ENCODE measurements at regions not wholly inside any gene's neighbourhood (a gene's known extent, or its start where the extent isn't known, plus 50 kb on each side); places are given as distances from the start of the nearest gene placed in this dataset.

- DNase-seq (no peak), ATAC-seq (no peak)
- Mint-ChIP-seq H3K4me3 (no peak overlapping the region), H3K27ac (no peak overlapping the region), H3K36me3 (ENCODE audit: low read depth) (no peaks in the 10 kb centered on the region), H3K9me3 (ENCODE audit: insufficient read depth) (no peaks in the 10 kb centered on the region), H3K27me3 (ENCODE audit: low read depth) (no peaks in the 10 kb centered on the region), H3K4me1 (ENCODE audit: low read depth) (no peaks in the 10 kb centered on the region)
- ChIA-PET POLR2A (no interaction called here), CTCF (no interaction called here)
These were observed 744.1 kb downstream of the STIM2 start for GRCh38 chr4:27604692-27605091.

GRCh38 chr4:27616166-27616565 is 755.5 kb downstream of the STIM2 start:
- POLR2A ChIA-PET = no interaction called here
- no peaks in the 10 kb centered on the region for H3K36me3 Mint-ChIP-seq (ENCODE audit: low read depth)
- ATAC-seq (no peak), DNase-seq (no peak)
- CTCF ChIA-PET = no interaction called here
- H3K27me3 Mint-ChIP-seq (ENCODE audit: low read depth) = no peaks in the 10 kb centered on the region
- no peak overlapping the region for H3K27ac Mint-ChIP-seq
- H3K4me1 Mint-ChIP-seq (ENCODE audit: low read depth) = no peaks in the 10 kb centered on the region
- no peaks in the 10 kb centered on the region for H3K9me3 Mint-ChIP-seq (ENCODE audit: insufficient read depth)
- no peak overlapping the region for H3K4me3 Mint-ChIP-seq

GRCh38 chr4:27619435-27619834 is 758.8 kb downstream of the STIM2 start:
- ChIA-PET CTCF (no interaction called here), POLR2A (no interaction called here)
- Mint-ChIP-seq H3K4me1 (ENCODE audit: low read depth) (no peaks in the 10 kb centered on the region), H3K27me3 (ENCODE audit: low read depth) (no peaks in the 10 kb centered on the region), H3K36me3 (ENCODE audit: low read depth) (no peaks in the 10 kb centered on the region), H3K4me3 (no peak overlapping the region), H3K27ac (no peak overlapping the region), H3K9me3 (ENCODE audit: insufficient read depth) (peaks cover 6% of the 10 kb centered on the region)
- DNase-seq = no peak
- ATAC-seq = no peak

DNA sequence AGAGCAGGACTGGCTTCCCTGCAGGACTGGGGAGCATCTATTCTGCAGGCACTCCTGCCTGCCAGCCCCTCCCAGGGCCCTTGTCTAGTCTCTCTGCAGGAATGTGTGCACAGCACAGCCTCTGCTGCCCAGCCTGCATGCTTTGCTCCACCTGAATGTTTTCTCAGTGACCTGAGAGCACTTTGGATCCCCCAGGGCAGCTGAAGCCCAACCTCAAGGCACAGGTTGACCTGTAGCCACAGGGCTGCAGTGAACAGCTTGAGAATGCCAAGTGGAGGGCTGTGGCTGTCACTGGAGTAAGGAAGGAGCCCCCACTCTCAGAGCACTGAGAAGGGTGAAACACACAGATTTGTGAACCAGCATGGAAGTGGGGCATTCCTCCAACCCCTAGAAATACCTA is 760.2 kb downstream of the STIM2 start:
- Mint-ChIP-seq H3K36me3 (ENCODE audit: low read depth) (no peaks in the 10 kb centered on the region), H3K27me3 (ENCODE audit: low read depth) (no peaks in the 10 kb centered on the region), H3K9me3 (ENCODE audit: insufficient read depth) (peaks cover 6% of the 10 kb centered on the region), H3K4me1 (ENCODE audit: low read depth) (no peaks in the 10 kb centered on the region), H3K27ac (no peak overlapping the region), H3K4me3 (no peak overlapping the region)
- DNase-seq (no peak), ATAC-seq (no peak)
- ChIA-PET POLR2A (no interaction called here), CTCF (no interaction called here)

DNA sequence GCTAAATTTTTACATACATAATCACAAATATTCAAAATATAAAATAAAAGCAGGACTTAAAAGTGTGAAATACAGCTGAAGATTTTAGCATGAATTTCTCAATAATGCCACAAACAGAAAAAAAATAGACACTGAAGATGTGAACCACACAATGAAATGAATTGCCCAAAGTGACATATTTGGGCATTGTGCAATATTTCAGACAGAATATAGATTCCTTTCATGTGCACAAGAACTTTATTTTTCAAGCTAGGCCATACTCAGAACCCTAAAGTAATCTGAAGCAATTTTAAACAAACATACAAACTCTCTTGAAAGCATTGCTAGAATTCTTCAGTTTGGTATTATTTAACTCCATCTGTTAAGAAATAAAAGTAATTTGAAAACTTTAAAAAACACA is 764.1 kb downstream of the STIM2 start:
- Mint-ChIP-seq H3K27me3 (ENCODE audit: low read depth) (no peaks in the 10 kb centered on the region), H3K36me3 (ENCODE audit: low read depth) (no peaks in the 10 kb centered on the region), H3K27ac (no peak overlapping the region), H3K4me3 (no peak overlapping the region), H3K4me1 (ENCODE audit: low read depth) (no peaks in the 10 kb centered on the region), H3K9me3 (ENCODE audit: insufficient read depth) (peaks cover 6% of the 10 kb centered on the region)
- ATAC-seq = no peak
- no peak for DNase-seq
- CTCF ChIA-PET = no interaction called here
- POLR2A ChIA-PET = no interaction called here

DNA sequence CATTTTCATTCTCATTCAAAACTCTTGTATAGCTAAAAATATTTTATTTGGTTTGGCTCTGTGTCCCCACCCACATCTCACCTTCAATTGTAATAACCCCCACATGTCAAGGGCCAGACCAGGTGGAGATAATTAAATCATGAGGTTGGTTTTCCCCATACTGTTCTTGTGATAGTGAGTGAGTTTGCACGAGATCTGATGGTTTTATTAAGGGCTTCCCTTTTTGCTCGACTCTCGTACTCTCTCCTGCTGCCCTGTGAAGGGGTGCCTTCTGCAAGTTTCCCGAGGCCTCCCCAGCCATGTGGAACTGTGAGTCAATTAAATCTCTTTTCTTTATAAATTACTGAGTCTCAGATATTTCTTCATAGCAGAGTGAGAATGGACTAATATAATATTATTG is 768.0 kb downstream of the STIM2 start:
- Mint-ChIP-seq H3K36me3 (ENCODE audit: low read depth) (no peaks in the 10 kb centered on the region), H3K27ac (no peak overlapping the region), H3K4me3 (no peak overlapping the region), H3K4me1 (ENCODE audit: low read depth) (no peaks in the 10 kb centered on the region), H3K9me3 (ENCODE audit: insufficient read depth) (no peaks in the 10 kb centered on the region), H3K27me3 (ENCODE audit: low read depth) (no peaks in the 10 kb centered on the region)
- ATAC-seq (no peak), DNase-seq (no peak)
- POLR2A ChIA-PET = no interaction called here
- CTCF ChIA-PET = no interaction called here

DNA sequence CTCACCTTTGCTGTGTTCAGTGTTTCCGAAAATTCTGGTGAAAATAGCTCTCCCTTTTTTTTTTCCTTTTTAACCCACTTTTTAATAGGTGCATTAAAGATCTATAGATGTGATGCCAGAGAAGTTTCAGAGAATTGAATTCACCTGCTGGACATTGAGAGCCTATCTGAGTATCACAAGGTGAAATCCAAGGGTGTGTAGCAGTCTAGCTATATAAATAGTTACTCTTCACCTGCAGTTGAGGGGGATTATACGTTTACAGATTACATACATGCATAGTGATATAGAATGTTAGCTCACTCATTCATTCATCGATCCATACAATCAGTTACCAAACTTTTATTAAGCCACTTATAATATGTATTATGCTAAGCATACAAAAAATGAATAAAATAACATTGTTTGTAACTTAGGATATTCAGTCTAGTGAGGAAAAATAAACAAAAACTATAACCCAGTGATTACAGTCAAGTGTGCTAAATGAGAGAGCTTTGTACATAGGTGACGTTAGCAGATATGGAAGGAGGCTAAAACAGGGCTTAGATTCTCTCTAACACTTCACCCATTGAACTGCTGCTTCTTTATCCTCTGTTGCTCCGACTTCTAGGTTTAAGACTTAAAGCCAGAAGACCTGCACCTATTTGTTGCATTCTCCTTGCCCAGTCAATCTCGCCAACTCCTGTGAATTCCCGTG is 769.0 kb downstream of the STIM2 start:
- Mint-ChIP-seq H3K27ac (no peak overlapping the region), H3K36me3 (ENCODE audit: low read depth) (no peaks in the 10 kb centered on the region), H3K27me3 (ENCODE audit: low read depth) (no peaks in the 10 kb centered on the region), H3K4me3 (no peak overlapping the region), H3K9me3 (ENCODE audit: insufficient read depth) (no peaks in the 10 kb centered on the region), H3K4me1 (ENCODE audit: low read depth) (no peaks in the 10 kb centered on the region)
- DNase-seq (no peak), ATAC-seq (no peak)
- ChIA-PET POLR2A (no interaction called here), CTCF (no interaction called here)

DNA sequence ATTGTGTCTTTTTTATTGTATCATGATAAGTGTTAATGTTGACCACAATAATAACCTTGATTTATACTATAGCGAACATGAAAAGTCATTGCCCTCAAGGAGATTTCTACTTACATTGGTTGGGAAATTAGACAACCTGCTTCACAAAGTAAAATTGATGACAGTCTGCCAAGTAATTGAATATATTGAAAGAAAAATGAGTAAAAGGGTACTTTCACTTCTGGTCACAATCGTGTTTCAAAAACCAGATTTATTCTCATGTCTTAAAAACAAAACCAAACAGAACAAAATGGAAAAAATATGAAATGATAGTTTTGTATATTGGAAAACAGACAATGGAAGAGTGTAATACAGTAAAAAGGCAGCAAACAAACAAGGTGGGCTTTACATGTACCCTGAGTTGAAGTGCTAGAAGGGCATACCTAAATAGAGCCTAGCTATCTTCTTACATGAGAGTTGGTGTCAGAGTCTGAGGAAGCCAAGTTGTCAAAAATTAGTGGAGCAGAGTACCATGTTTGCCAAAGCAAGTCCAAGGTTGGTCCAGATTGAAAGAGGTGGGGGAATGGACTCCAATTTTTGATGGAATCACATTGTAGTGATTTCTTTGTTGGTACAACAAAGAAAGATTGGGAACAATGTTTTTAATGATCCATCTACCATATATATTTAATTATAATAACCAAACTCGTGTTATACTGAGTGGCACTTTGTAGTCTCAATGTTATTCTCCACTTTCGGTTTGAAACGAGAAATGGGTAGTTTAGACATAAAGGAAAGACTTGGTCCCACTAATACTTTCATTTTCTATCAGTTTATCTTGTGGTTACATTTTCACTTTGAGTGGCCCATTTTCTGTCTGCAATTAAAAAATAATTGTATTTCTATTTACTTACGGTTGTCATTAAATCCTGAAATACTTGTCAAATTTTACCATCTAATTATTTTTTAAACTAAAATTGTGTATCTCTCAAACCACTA is 775.6 kb downstream of the STIM2 start:
- POLR2A ChIA-PET = no interaction called here
- ATAC-seq = no peak

DNA sequence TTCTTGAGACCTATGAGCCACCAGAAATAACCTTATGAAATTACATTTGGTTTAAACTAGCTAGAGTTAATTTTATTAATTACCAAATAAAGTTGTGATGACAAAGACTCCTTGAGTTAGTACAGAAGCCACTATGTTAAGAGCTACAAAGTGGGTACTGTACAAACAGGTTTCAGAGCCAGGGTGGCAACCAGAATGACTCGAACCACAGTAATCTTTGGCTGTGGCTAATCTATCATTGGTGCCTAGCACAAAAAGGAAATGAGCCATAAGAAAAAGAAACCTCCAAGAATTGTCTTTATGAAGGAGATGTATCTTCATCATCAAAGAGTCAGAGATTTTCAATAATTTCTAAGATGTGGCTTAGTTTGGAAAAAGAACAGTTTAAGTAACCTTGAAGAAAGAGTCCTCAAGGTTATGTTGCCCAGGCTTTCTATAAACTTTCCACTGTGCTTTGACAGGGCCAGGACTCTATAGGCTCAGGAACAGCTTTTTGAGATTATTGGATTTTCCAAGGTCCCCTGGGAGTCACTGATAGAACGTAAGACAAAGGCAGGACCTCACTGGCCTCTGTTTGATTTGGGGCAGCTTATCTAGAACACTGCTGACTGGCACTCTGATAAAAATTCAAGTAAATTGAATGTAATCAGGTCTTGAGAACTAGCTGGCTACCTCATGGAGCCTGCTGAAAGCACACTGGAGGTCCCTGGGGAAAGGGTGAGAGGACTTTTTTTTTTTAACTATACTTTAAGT is 777.7 kb downstream of the STIM2 start:
- no peaks in the 10 kb centered on the region for H3K4me1 Mint-ChIP-seq (ENCODE audit: low read depth)
- CTCF ChIA-PET = no interaction called here
- no peak overlapping the region for H3K4me3 Mint-ChIP-seq
- H3K27me3 Mint-ChIP-seq (ENCODE audit: low read depth) = no peaks in the 10 kb centered on the region
- H3K9me3 Mint-ChIP-seq (ENCODE audit: insufficient read depth) = no peaks in the 10 kb centered on the region
- H3K27ac Mint-ChIP-seq = no peak overlapping the region
- DNase-seq (no peak), ATAC-seq (no peak)
- H3K36me3 Mint-ChIP-seq (ENCODE audit: low read depth) = no peaks in the 10 kb centered on the region
- POLR2A ChIA-PET = no interaction called here

More for the DNA sequence above, 775.6 kb downstream of the STIM2 start:
- DNase-seq = no peak
- Mint-ChIP-seq H3K4me3 (no peak overlapping the region), H3K9me3 (ENCODE audit: insufficient read depth) (no peaks in the 10 kb centered on the region), H3K36me3 (ENCODE audit: low read depth) (no peaks in the 10 kb centered on the region), H3K4me1 (ENCODE audit: low read depth) (no peaks in the 10 kb centered on the region), H3K27me3 (ENCODE audit: low read depth) (no peaks in the 10 kb centered on the region), H3K27ac (no peak overlapping the region)
- CTCF ChIA-PET = no interaction called here

DNA sequence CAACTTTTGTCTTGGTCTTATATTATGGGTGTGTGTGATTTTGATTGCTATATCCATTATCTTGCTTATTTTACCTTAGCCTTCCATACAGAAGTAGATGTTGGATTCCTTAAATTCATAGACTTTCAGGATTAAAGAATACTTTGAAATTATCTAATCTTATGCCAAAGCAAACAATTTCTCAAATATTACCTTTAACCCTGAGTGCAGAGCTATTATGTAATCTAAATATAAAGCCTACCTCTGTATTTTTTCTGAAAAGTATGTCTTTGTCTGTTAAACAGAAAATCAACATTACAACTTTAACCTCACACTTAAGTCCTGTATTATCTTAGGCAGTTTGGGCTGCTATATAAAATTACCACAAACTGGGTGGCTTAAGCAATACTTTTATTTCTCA is 782.5 kb downstream of the STIM2 start:
- no peak overlapping the region for H3K4me3 Mint-ChIP-seq
- H3K9me3 Mint-ChIP-seq (ENCODE audit: insufficient read depth) = no peaks in the 10 kb centered on the region
- no peak overlapping the region for H3K27ac Mint-ChIP-seq
- H3K27me3 Mint-ChIP-seq (ENCODE audit: low read depth) = no peaks in the 10 kb centered on the region
- ATAC-seq = no peak
- no peaks in the 10 kb centered on the region for H3K36me3 Mint-ChIP-seq (ENCODE audit: low read depth)
- ChIA-PET POLR2A (no interaction called here), CTCF (no interaction called here)
- no peak for DNase-seq
- no peaks in the 10 kb centered on the region for H3K4me1 Mint-ChIP-seq (ENCODE audit: low read depth)

GRCh38 chr4:27648416-27648815 is 787.8 kb downstream of the STIM2 start:
- Mint-ChIP-seq H3K4me1 (ENCODE audit: low read depth) (no peaks in the 10 kb centered on the region), H3K36me3 (ENCODE audit: low read depth) (no peaks in the 10 kb centered on the region), H3K27me3 (ENCODE audit: low read depth) (no peaks in the 10 kb centered on the region), H3K27ac (no peak overlapping the region), H3K9me3 (ENCODE audit: insufficient read depth) (no peaks in the 10 kb centered on the region), H3K4me3 (no peak overlapping the region)
- ATAC-seq (no peak), DNase-seq (no peak)
- CTCF ChIA-PET = no interaction called here
- POLR2A ChIA-PET = no interaction called here

GRCh38 chr4:27662426-27662825 is 801.8 kb downstream of the STIM2 start:
- Mint-ChIP-seq H3K9me3 (ENCODE audit: insufficient read depth) (no peaks in the 10 kb centered on the region), H3K27me3 (ENCODE audit: low read depth) (no peaks in the 10 kb centered on the region), H3K27ac (no peak overlapping the region), H3K36me3 (ENCODE audit: low read depth) (no peaks in the 10 kb centered on the region), H3K4me1 (ENCODE audit: low read depth) (no peaks in the 10 kb centered on the region), H3K4me3 (no peak overlapping the region)
- POLR2A ChIA-PET = no interaction called here
- CTCF ChIA-PET = no interaction called here
- no peak for ATAC-seq
- DNase-seq = no peak

Measured in activated CD8-positive, alpha-beta T cell treated with anti-CD3 and anti-CD28 coated beads, Interleukin-2, amount 10 ng/mL, durations not matched to agents 7 days and 5 days (primary cell).